SK-N-SH (cell line): ENCODE measurements at regions not wholly inside any gene's neighbourhood (a gene's known extent, or its start where the extent isn't known, plus 50 kb on each side); places are given as distances from the start of the nearest gene placed in this dataset.

Experiments used
- CTCF ChIA-PET: fragments of 300-600, 350-600 bp; formaldehyde crosslinking; extraction: SDS; loops from one replicate; lab custom pipeline; 2021; lab: Yijun Ruan, JAX
- POLR2A ChIA-PET: fragments of 350-600 bp; sonication (Branson Sonifier 250); formaldehyde crosslinking; extraction: SDS; loops from one replicate; lab custom pipeline; 2020; ENCODE audit warnings: antibody characterized with exemption, inconsistent platforms; lab: Yijun Ruan, JAX
- DNase-seq: peaks from one replicate; pipeline ENCODE4 v3.0.0; 2012
- H2AFZ ChIP-seq: fragments of 200-600 bp; sonication (generic); 2 replicates; pipeline ENCODE4 v1.8.1; 2016; ENCODE audit warnings: antibody characterized with exemption, mild to moderate bottlenecking, low read depth
- H3F3A ChIP-seq: fragments of 200-600 bp; sonication (generic); replicated peaks from 2 replicates; pipeline ENCODE3; 2016; ENCODE audit warnings: antibody characterized with exemption, mild to moderate bottlenecking; ENCODE audit not compliant: insufficient read depth
- H3K27ac ChIP-seq, 2 experiments: fragments of 200-500 bp in 1 of 2; fragments of 200-600 bp in 1 of 2; sonication (Bioruptor generic) in 1 of 2; sonication (generic), shearing (Covaris generic) in 1 of 2; 2 replicates each; pipeline versions ENCODE4 v1.5.1 to v1.6.1; 2014 to 2016; ENCODE audit warnings: low read depth in 2 of 2, inconsistent platforms in 1 of 2, low read length in 1 of 2, mild to moderate bottlenecking in 1 of 2, mixed read lengths in 1 of 2
- H3K27me3 ChIP-seq: fragments of 200-600 bp; sonication (generic), shearing (Covaris generic); 2 replicates; pipeline ENCODE4 v1.6.1; 2016; ENCODE audit warnings: mixed run types; ENCODE audit not compliant: insufficient read depth
- H3K36me3 ChIP-seq, 2 experiments: fragments of 200-500 bp in 1 of 2; fragments of 200-600 bp in 1 of 2; sonication (Bioruptor generic) in 1 of 2; sonication (generic) in 1 of 2; replicated peaks in 1 of 2; 2 replicates each; pipeline versions ENCODE3 to v1.5.1; 2014 to 2016; ENCODE audit warnings: low read length in 1 of 2, mild to moderate bottlenecking in 1 of 2; ENCODE audit not compliant: insufficient read depth in 2 of 2, control insufficient read depth in 1 of 2
- H3K4me1 ChIP-seq, 2 experiments: fragments of 200-500 bp in 1 of 2; fragments of 200-600 bp in 1 of 2; sonication (Bioruptor generic) in 1 of 2; sonication (generic), shearing (Covaris generic) in 1 of 2; 2 replicates each; pipeline versions ENCODE4 v1.5.1 to v1.6.1; 2014 to 2016; ENCODE audit warnings: low read depth in 1 of 2, low read length in 1 of 2, mixed run types in 1 of 2; ENCODE audit not compliant: insufficient read depth in 2 of 2, control insufficient read depth in 1 of 2
- H3K4me2 ChIP-seq: fragments of 200-600 bp; sonication (generic), shearing (Covaris generic); 2 replicates; pipeline ENCODE4 v1.6.1; 2017; ENCODE audit warnings: mixed run types
- H3K4me3 ChIP-seq, 2 experiments: fragments of 200-500 bp in 1 of 2; fragments of 200-600 bp in 1 of 2; sonication (Bioruptor generic) in 1 of 2; sonication (generic), shearing (Covaris generic) in 1 of 2; 2 replicates each; pipeline versions ENCODE4 v1.5.1 to v1.8.1; 2014 to 2016; ENCODE audit warnings: low read depth in 2 of 2, inconsistent platforms in 1 of 2, low read length in 1 of 2, mild to moderate bottlenecking in 1 of 2, mixed read lengths in 1 of 2, moderate library complexity in 1 of 2
- H3K79me2 ChIP-seq: fragments of 200-600 bp; sonication (generic); 2 replicates; pipeline ENCODE4 v1.8.1; 2017; ENCODE audit warnings: mild to moderate bottlenecking; ENCODE audit not compliant: insufficient read depth
- H3K9ac ChIP-seq: fragments of 200-600 bp; sonication (generic); 2 replicates; pipeline ENCODE4 v1.6.1; 2017; ENCODE audit warnings: mixed run types
- H3K9me2 ChIP-seq: fragments of 200-600 bp; sonication (generic); 2 replicates; pipeline ENCODE4 v1.6.1; 2017; ENCODE audit warnings: mixed run types
- H3K9me3 ChIP-seq: fragments of 200-600 bp; sonication (generic); 2 replicates; pipeline ENCODE4 v1.6.1; 2017; ENCODE audit warnings: mixed run types, mild to moderate bottlenecking, moderate library complexity
- H4K20me1 ChIP-seq: fragments of 200-600 bp; sonication (generic); 2 replicates; pipeline ENCODE4 v1.6.1; 2017; ENCODE audit warnings: mild to moderate bottlenecking, mixed run types; ENCODE audit not compliant: insufficient read depth
- CHD2 ChIP-seq: fragments of 150-350 bp; IDR thresholded peaks from 2 replicates; pipeline ENCODE4 v1.6.1; 2018; ENCODE audit warnings: low read length; ENCODE audit not compliant: partially characterized antibody
- CTCF ChIP-seq: fragments of 200-600 bp; sonication (generic); IDR thresholded peaks from 2 replicates; pipeline ENCODE4 v1.6.1; 2017; ENCODE audit warnings: antibody characterized with exemption, mild to moderate bottlenecking, moderate library complexity
- ELF1 ChIP-seq: IDR thresholded peaks from 2 replicates; pipeline ENCODE4 v1.4.0; 2012
- EP300 ChIP-seq, 2 experiments: IDR thresholded peaks; 2 replicates each; pipeline versions ENCODE4 v1.4.0 to v1.6.1; 2012; ENCODE audit warnings: borderline replicate concordance in 1 of 2, low read depth in 1 of 2, low read length in 1 of 2
- NFIC ChIP-seq: IDR thresholded peaks from 2 replicates; pipeline ENCODE4 v1.4.0; 2012; ENCODE audit warnings: borderline replicate concordance
- RCOR1 ChIP-seq: fragments of 150-350 bp; IDR thresholded peaks from 2 replicates; pipeline ENCODE4 v1.6.1; 2017; ENCODE audit warnings: antibody characterized with exemption, low read length
- RFX5 ChIP-seq: IDR thresholded peaks from 2 replicates; pipeline ENCODE4 v1.6.1; 2012; ENCODE audit warnings: mild to moderate bottlenecking, improper control_type of control experiment, low read length
- SIN3A ChIP-seq: IDR thresholded peaks from 2 replicates; pipeline ENCODE4 v1.6.1; 2012; ENCODE audit warnings: low read depth, mild to moderate bottlenecking, low read length, moderate library complexity, borderline replicate concordance
- SMC3 ChIP-seq: IDR thresholded peaks from 2 replicates; pipeline ENCODE4 v1.6.1; 2012; ENCODE audit warnings: low read depth, low read length, improper control_type of control experiment
- TEAD4 ChIP-seq: IDR thresholded peaks from 2 replicates; pipeline ENCODE4 v1.4.0; 2012; ENCODE audit warnings: mild to moderate bottlenecking, borderline replicate concordance; ENCODE audit not compliant: insufficient read depth
- USF1 ChIP-seq: IDR thresholded peaks from 2 replicates; pipeline ENCODE4 v1.4.0; 2012; ENCODE audit warnings: low read depth, borderline replicate concordance
- USF2 ChIP-seq: fragments of 150-350 bp; IDR thresholded peaks from 2 replicates; pipeline ENCODE4 v1.6.1; 2017; ENCODE audit warnings: antibody characterized with exemption, low read length, low read depth, borderline replicate concordance
- YY1 ChIP-seq: IDR thresholded peaks from 2 replicates; pipeline ENCODE4 v1.4.0; 2012; ENCODE audit warnings: low read depth, mild to moderate bottlenecking
- WGBS: methylation state at CpG from one replicate; pipeline ENCODE4 v1.1.6; 2017; ENCODE audit warnings: low lambda C conversion rate; 5-methylcytosine and 5-hydroxymethylcytosine counted together

- POLR2A ChIA-PET: no interaction called here
- no peak overlapping the region for H3K9ac ChIP-seq
- no peak overlapping the region for H3K4me2 ChIP-seq
- no peaks in the 10 kb centered on the region for H3K9me2 ChIP-seq
- no peak overlapping the region for H3K4me3 ChIP-seq
- H3K36me3 ChIP-seq: no peaks in the 10 kb centered on the region
- no peak overlapping the region for H2AFZ ChIP-seq
- H3K79me2 ChIP-seq: no peaks in the 10 kb centered on the region
- no peaks in the 10 kb centered on the region for H4K20me1 ChIP-seq
- no peak for DNase-seq
- H3K27ac ChIP-seq: no peak overlapping the region
- no peaks in the 10 kb centered on the region for H3K9me3 ChIP-seq
- WGBS: 48% methylated on average over 1 of the region's 1 CpG
- CTCF ChIA-PET: interaction anchor here (0.9 kb wide), 1 partner anchor 11 kb away, joined by 3 read pairs; no protein-coding TSS in a partner anchor
- no peaks in the 10 kb centered on the region for H3K27me3 ChIP-seq
- no peak for TF ChIP-seq RFX5
- H3K4me1 ChIP-seq: no peaks in the 10 kb centered on the region
- no peaks in the 10 kb centered on the region for H3F3A ChIP-seq
Observed at GRCh38 chr2:60259781-60260180, 293.7 kb downstream of the BCL11A start.

- no peak for TF ChIP-seq NFIC
- TF ChIP-seq CTCF: no peak
- no peak for TF ChIP-seq ELF1
- H3K4me1 ChIP-seq: no peaks in the 10 kb centered on the region
- no peak overlapping the region for H3K9ac ChIP-seq
- ChIA-PET POLR2A (no interaction called here), CTCF (interaction anchor here (1.2 kb wide), 1 partner anchor 17 kb away, joined by 4 read pairs; no protein-coding TSS in a partner anchor)
- H3F3A ChIP-seq: no peaks in the 10 kb centered on the region
- no peak overlapping the region for H2AFZ ChIP-seq
- H3K36me3 ChIP-seq: no peaks in the 10 kb centered on the region
- 31% methylated on average over 6 of the region's 6 CpGs for WGBS
- H3K9me2 ChIP-seq: no peaks in the 10 kb centered on the region
- H3K27ac ChIP-seq: no peak overlapping the region
- DNase-seq: no peak
- no peaks in the 10 kb centered on the region for H3K27me3 ChIP-seq
- H3K4me2 ChIP-seq: no peak overlapping the region
- no peaks in the 10 kb centered on the region for H3K9me3 ChIP-seq
- no peak overlapping the region for H3K4me3 ChIP-seq
- no peaks in the 10 kb centered on the region for H4K20me1 ChIP-seq
- H3K79me2 ChIP-seq: no peaks in the 10 kb centered on the region
Observed at GRCh38 chr2:60252581-60253150, 300.8 kb downstream of the BCL11A start.

GRCh38 chr2:60251247-60251646, 302.2 kb downstream of the BCL11A start:
- ChIA-PET POLR2A (no interaction called here), CTCF (no interaction called here)
- Histone ChIP-seq H3K4me3 (no peak overlapping the region), H4K20me1 (no peaks in the 10 kb centered on the region), H2AFZ (no peak overlapping the region), H3K36me3 (no peaks in the 10 kb centered on the region), H3K4me2 (no peak overlapping the region), H3K4me1 (no peaks in the 10 kb centered on the region), H3K9ac (no peak overlapping the region), H3K9me3 (no peaks in the 10 kb centered on the region), H3K9me2 (no peaks in the 10 kb centered on the region), H3F3A (no peaks in the 10 kb centered on the region), H3K27me3 (no peaks in the 10 kb centered on the region), H3K79me2 (no peaks in the 10 kb centered on the region), H3K27ac (no peak overlapping the region)
- no peak for DNase-seq
- TF ChIP-seq RCOR1 (no peak), EP300 (IDR thresholded peaks at IDR 0.05; ENCODE audit: borderline replicate concordance in 1 of 2, low read depth in 1 of 2, low read length in 1 of 2) (no peak), NFIC (no peak), CHD2 (no peak), USF2 (no peak), USF1 (no peak), TEAD4 (no peak), SMC3 (no peak), SIN3A (no peak), ELF1 (no peak), YY1 (no peak)
